Esophagus muscularis mucosa (tissue), 3 donors: ENCODE measurements at regions not wholly inside any gene's neighbourhood (a gene's known extent, or its start where the extent isn't known, plus 50 kb on each side); places are given as distances from the start of the nearest gene placed in this dataset.

Experiments used
- POLR2A ChIP-seq: fragments of 450-650 bp; IDR thresholded peaks from one replicate; pipeline ENCODE4 v1.6.1; 2017; ENCODE audit warnings: antibody characterized with exemption, moderate library complexity, mild to moderate bottlenecking, low read depth
- TF ChIP-seq, protein P1 (sequence below), 3 experiments: fragments of 200-600 bp in 2 of 3; fragments of 450-650 bp in 1 of 3; sonication (generic) in 2 of 3; IDR thresholded peaks; one replicate each; pipeline ENCODE4 v1.5.1; 2017 to 2019; ENCODE audit warnings: antibody characterized with exemption in 3 of 3, mild to moderate bottlenecking in 2 of 3, moderate library complexity in 1 of 3

DNA sequence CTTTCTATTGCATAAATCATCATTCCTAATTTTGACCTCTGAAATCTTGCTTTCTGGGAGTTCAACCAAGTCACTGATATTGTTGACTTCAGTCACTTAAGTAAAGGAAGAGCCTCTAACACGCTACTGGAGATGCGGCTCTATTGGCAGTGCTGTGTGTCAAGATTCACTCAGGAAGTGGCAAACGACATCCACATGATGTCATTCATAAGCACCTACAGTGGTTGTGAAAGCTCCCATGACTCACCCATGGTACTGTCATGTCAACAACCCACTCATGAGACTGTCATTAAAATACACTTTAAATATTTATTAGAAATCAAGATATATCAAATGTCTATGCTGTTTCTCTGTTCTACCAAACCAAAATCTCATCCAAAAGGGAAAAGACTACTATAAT is 52.5 kb upstream of the LHFPL3 start:
- TF ChIP-seq POLR2A = no peak
- TF ChIP-seq, protein P1, sequence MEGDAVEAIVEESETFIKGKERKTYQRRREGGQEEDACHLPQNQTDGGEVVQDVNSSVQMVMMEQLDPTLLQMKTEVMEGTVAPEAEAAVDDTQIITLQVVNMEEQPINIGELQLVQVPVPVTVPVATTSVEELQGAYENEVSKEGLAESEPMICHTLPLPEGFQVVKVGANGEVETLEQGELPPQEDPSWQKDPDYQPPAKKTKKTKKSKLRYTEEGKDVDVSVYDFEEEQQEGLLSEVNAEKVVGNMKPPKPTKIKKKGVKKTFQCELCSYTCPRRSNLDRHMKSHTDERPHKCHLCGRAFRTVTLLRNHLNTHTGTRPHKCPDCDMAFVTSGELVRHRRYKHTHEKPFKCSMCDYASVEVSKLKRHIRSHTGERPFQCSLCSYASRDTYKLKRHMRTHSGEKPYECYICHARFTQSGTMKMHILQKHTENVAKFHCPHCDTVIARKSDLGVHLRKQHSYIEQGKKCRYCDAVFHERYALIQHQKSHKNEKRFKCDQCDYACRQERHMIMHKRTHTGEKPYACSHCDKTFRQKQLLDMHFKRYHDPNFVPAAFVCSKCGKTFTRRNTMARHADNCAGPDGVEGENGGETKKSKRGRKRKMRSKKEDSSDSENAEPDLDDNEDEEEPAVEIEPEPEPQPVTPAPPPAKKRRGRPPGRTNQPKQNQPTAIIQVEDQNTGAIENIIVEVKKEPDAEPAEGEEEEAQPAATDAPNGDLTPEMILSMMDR (IDR thresholded peaks at IDR 0.05) = no peak
